Dendritic cell treated with granulocyte-macrophage colony-stimulating factor and Interleukin-4, amounts not matched to agents 40 ng/mL and 50 ng/mL, for 4 days (primary cell): ENCODE measurements at regions not wholly inside any gene's neighbourhood (a gene's known extent, or its start where the extent isn't known, plus 50 kb on each side); places are given as distances from the start of the nearest gene placed in this dataset.

Source experiments
- H3K27ac Mint-ChIP-seq: one replicate; pipeline ENCODE4 v1.8.0; 2022; ENCODE audit warnings: mild to moderate bottlenecking, mixed read lengths
- H3K27me3 Mint-ChIP-seq: one replicate; pipeline ENCODE4 v1.8.0; 2022; ENCODE audit warnings: mild to moderate bottlenecking, mixed read lengths
- H3K36me3 Mint-ChIP-seq: one replicate; pipeline ENCODE4 v1.8.0; 2022; ENCODE audit warnings: low read depth, mixed read lengths
- H3K4me1 Mint-ChIP-seq: one replicate; pipeline ENCODE4 v1.8.0; 2022; ENCODE audit warnings: low read depth, mixed read lengths
- H3K4me3 Mint-ChIP-seq: one replicate; pipeline ENCODE4 v1.8.0; 2022; ENCODE audit warnings: mild to moderate bottlenecking, moderate library complexity, mixed read lengths
- H3K9me3 Mint-ChIP-seq: one replicate; pipeline ENCODE4 v1.8.0; 2022; ENCODE audit warnings: mixed read lengths
- intact Hi-C: fragments of 100-400 bp; cut with micrococcal nuclease; formaldehyde crosslinking; loops from one replicate; pipeline ENCODE4 v1.15.0; 2022

- Mint-ChIP-seq H3K36me3 (no peaks in the 10 kb centered on the region), H3K27ac (peak overlapping the region; percentile 50), H3K9me3 (no peaks in the 10 kb centered on the region), H3K4me1 (peaks cover 18% of the 10 kb centered on the region), H3K27me3 (peaks cover 36% of the 10 kb centered on the region), H3K4me3 (peak overlapping the region; percentile 71)
- intact Hi-C loops, result no loop called here
Observed at GRCh38 chr5:77851176-77852067, 75.3 kb upstream of the TBCA start.

GRCh38 chr5:77850536-77851175 is 74.5 kb upstream of the TBCA start:
- intact Hi-C loops, result no loop called here
- no peaks in the 10 kb centered on the region for H3K36me3 Mint-ChIP-seq
- peaks cover 38% of the 10 kb centered on the region for H3K27me3 Mint-ChIP-seq

GRCh38 chr5:77849308-77849900 is 73.3 kb upstream of the TBCA start:
- H3K36me3 Mint-ChIP-seq, result no peaks in the 10 kb centered on the region
- H3K9me3 Mint-ChIP-seq, result no peaks in the 10 kb centered on the region
- H3K4me3 Mint-ChIP-seq, result no peak overlapping the region
- H3K4me1 Mint-ChIP-seq, result peaks cover 27% of the 10 kb centered on the region
- peaks cover 44% of the 10 kb centered on the region for H3K27me3 Mint-ChIP-seq
- no peak overlapping the region for H3K27ac Mint-ChIP-seq
- intact Hi-C loops, result no loop called here

More at GRCh38 chr5:77850536-77851175, 74.5 kb upstream of the TBCA start:
- no peak overlapping the region for H3K27ac Mint-ChIP-seq
- peak overlapping the region; percentile 71 for H3K4me3 Mint-ChIP-seq
- no peaks in the 10 kb centered on the region for H3K9me3 Mint-ChIP-seq
- peaks cover 18% of the 10 kb centered on the region for H3K4me1 Mint-ChIP-seq

- Mint-ChIP-seq H3K27me3 (peaks cover 47% of the 10 kb centered on the region), H3K4me3 (no peak overlapping the region), H3K36me3 (no peaks in the 10 kb centered on the region), H3K27ac (no peak overlapping the region), H3K4me1 (peaks cover 25% of the 10 kb centered on the region), H3K9me3 (no peaks in the 10 kb centered on the region)
- intact Hi-C loops, result no loop called here
Observed at GRCh38 chr5:77847814-77848290, 71.7 kb upstream of the TBCA start.

GRCh38 chr5:77847129-77847460 is 71.0 kb upstream of the TBCA start:
- Mint-ChIP-seq H3K4me1 (peaks cover 20% of the 10 kb centered on the region), H3K36me3 (no peaks in the 10 kb centered on the region), H3K9me3 (no peaks in the 10 kb centered on the region), H3K27me3 (peaks cover 49% of the 10 kb centered on the region), H3K4me3 (no peak overlapping the region), H3K27ac (no peak overlapping the region)
- intact Hi-C loops, result no loop called here

- H3K4me1 Mint-ChIP-seq, result peaks cover 20% of the 10 kb centered on the region
- no peak overlapping the region for H3K27ac Mint-ChIP-seq
- H3K27me3 Mint-ChIP-seq, result peaks cover 49% of the 10 kb centered on the region
- H3K4me3 Mint-ChIP-seq, result no peak overlapping the region
- intact Hi-C loops, result no loop called here
- H3K9me3 Mint-ChIP-seq, result no peaks in the 10 kb centered on the region
- H3K36me3 Mint-ChIP-seq, result no peaks in the 10 kb centered on the region
Observed at GRCh38 chr5:77846422-77847128, 70.4 kb upstream of the TBCA start.

GRCh38 chr5:77845324-77845646 is 69.1 kb upstream of the TBCA start:
- Mint-ChIP-seq H3K27me3 (peaks cover 43% of the 10 kb centered on the region), H3K36me3 (no peaks in the 10 kb centered on the region), H3K9me3 (no peaks in the 10 kb centered on the region), H3K4me3 (peak overlapping the region; percentile 64), H3K4me1 (peaks cover 18% of the 10 kb centered on the region), H3K27ac (no peak overlapping the region)
- intact Hi-C loops, result no loop called here

- peaks cover 18% of the 10 kb centered on the region for H3K4me1 Mint-ChIP-seq
- no peak overlapping the region for H3K27ac Mint-ChIP-seq
- H3K9me3 Mint-ChIP-seq, result no peaks in the 10 kb centered on the region
- intact Hi-C loops, result no loop called here
- peaks cover 43% of the 10 kb centered on the region for H3K27me3 Mint-ChIP-seq
- no peaks in the 10 kb centered on the region for H3K36me3 Mint-ChIP-seq
- peak overlapping the region; percentile 64 for H3K4me3 Mint-ChIP-seq
Observed at GRCh38 chr5:77844623-77845323, 68.6 kb upstream of the TBCA start.

- H3K4me1 Mint-ChIP-seq, result peaks cover 18% of the 10 kb centered on the region
- H3K27ac Mint-ChIP-seq, result no peak overlapping the region
- H3K27me3 Mint-ChIP-seq, result peaks cover 43% of the 10 kb centered on the region
- H3K36me3 Mint-ChIP-seq, result no peaks in the 10 kb centered on the region
- intact Hi-C loops, result no loop called here
- H3K9me3 Mint-ChIP-seq, result no peaks in the 10 kb centered on the region
- peak overlapping the region; percentile 64 for H3K4me3 Mint-ChIP-seq
Observed at GRCh38 chr5:77844373-77844622, 68.2 kb upstream of the TBCA start.

- H3K4me3 Mint-ChIP-seq, result peak overlapping the region; percentile 64
- intact Hi-C loops, result no loop called here
- H3K27ac Mint-ChIP-seq, result no peak overlapping the region
- H3K9me3 Mint-ChIP-seq, result no peaks in the 10 kb centered on the region
- no peaks in the 10 kb centered on the region for H3K36me3 Mint-ChIP-seq
- H3K4me1 Mint-ChIP-seq, result peaks cover 18% of the 10 kb centered on the region
- H3K27me3 Mint-ChIP-seq, result peaks cover 43% of the 10 kb centered on the region
Observed at GRCh38 chr5:77843570-77844372, 67.6 kb upstream of the TBCA start.

- Mint-ChIP-seq H3K36me3 (no peaks in the 10 kb centered on the region), H3K4me1 (peaks cover 18% of the 10 kb centered on the region), H3K4me3 (no peak overlapping the region), H3K27me3 (peaks cover 43% of the 10 kb centered on the region), H3K27ac (no peak overlapping the region), H3K9me3 (no peaks in the 10 kb centered on the region)
- intact Hi-C loops, result no loop called here
Observed at GRCh38 chr5:77842243-77842642, 66.1 kb upstream of the TBCA start.

GRCh38 chr5:77841616-77842015 is 65.5 kb upstream of the TBCA start:
- H3K27ac Mint-ChIP-seq, result no peak overlapping the region
- intact Hi-C loops, result no loop called here
- no peaks in the 10 kb centered on the region for H3K36me3 Mint-ChIP-seq
- no peak overlapping the region for H3K4me3 Mint-ChIP-seq
- H3K9me3 Mint-ChIP-seq, result no peaks in the 10 kb centered on the region
- H3K4me1 Mint-ChIP-seq, result peaks cover 18% of the 10 kb centered on the region
- H3K27me3 Mint-ChIP-seq, result peaks cover 39% of the 10 kb centered on the region

GRCh38 chr5:77840930-77841329 is 64.8 kb upstream of the TBCA start:
- intact Hi-C loops, result no loop called here
- H3K36me3 Mint-ChIP-seq, result no peaks in the 10 kb centered on the region
- peaks cover 18% of the 10 kb centered on the region for H3K4me1 Mint-ChIP-seq
- H3K27me3 Mint-ChIP-seq, result peaks cover 36% of the 10 kb centered on the region
- H3K4me3 Mint-ChIP-seq, result no peak overlapping the region
- no peak overlapping the region for H3K27ac Mint-ChIP-seq
- no peaks in the 10 kb centered on the region for H3K9me3 Mint-ChIP-seq
